Stomach (tissue), 8 donors: ENCODE measurements at regions not wholly inside any gene's neighbourhood (a gene's known extent, or its start where the extent isn't known, plus 50 kb on each side); places are given as distances from the start of the nearest gene placed in this dataset.

Source experiments
- DNase-seq, 2 donors: peaks; one replicate each; pipeline versions ENCODE4 v3.0.0 to v3.0.0-alpha.2; 2013 to 2019
- H3K27ac ChIP-seq, 5 donors: fragments of 200-600 bp in 4 of 5; sonication (generic) in 4 of 5; one replicate each; pipeline ENCODE4 v1.5.1; 2013 to 2019; ENCODE audit warnings: mild to moderate bottlenecking in 1 of 5, moderate library complexity in 1 of 5
- H3K27me3 ChIP-seq, 3 donors: fragments of 200-600 bp; sonication (generic); one replicate each; pipeline ENCODE4 v1.5.1; 2017 to 2019; ENCODE audit warnings: mixed run types in 1 of 3
- H3K36me3 ChIP-seq, 4 donors: fragments of 200-600 bp; sonication (generic); 1 replicate in 3 of 4; 2 replicates in 1 of 4; pipeline ENCODE4 v1.5.1; 2016 to 2019
- H3K4me1 ChIP-seq, 4 donors: fragments of 200-600 bp; sonication (generic); one replicate each; pipeline ENCODE4 v1.5.1; 2016 to 2019
- H3K4me3 ChIP-seq, 4 donors: fragments of 200-600 bp; sonication (generic) in 3 of 4; one replicate each; pipeline ENCODE4 v1.5.1; 2016 to 2019; ENCODE audit warnings: mild to moderate bottlenecking in 1 of 4
- H3K9me3 ChIP-seq, 4 donors: fragments of 200-600 bp; sonication (generic); one replicate each; pipeline ENCODE4 v1.5.1; 2016 to 2019
- EP300 ChIP-seq: sonication (generic); formaldehyde crosslinking; IDR thresholded peaks from one replicate; pipeline ENCODE4 v1.6.1; 2017; ENCODE audit warnings: antibody characterized with exemption
- POLR2A ChIP-seq, 4 donors: fragments of 450-650 bp; IDR thresholded peaks; one replicate each; pipeline ENCODE4 v1.6.1; 2016; ENCODE audit warnings: antibody characterized with exemption in 4 of 4, control low read depth in 2 of 4, mild to moderate bottlenecking in 1 of 4, moderate library complexity in 1 of 4
- POLR2AphosphoS5 ChIP-seq, 3 donors: sonication (generic); formaldehyde crosslinking; IDR thresholded peaks; one replicate each; pipeline ENCODE4 v1.6.1; 2016; ENCODE audit warnings: antibody characterized with exemption in 3 of 3
- WGBS, 5 donors: extraction: QIAGEN DNeasy Blood & Tissue Kit in 3 of 5; methylation state at CpG; one replicate each; pipeline versions ENCODE4 v1.1.5 to v1.1.7; 2013 to 2018; 5-methylcytosine and 5-hydroxymethylcytosine counted together
- intact Hi-C: fragments of 100-400 bp; cut with DNase I; formaldehyde crosslinking; loops from one replicate; pipeline ENCODE4 v1.15.1; 2023; ENCODE audit warnings: low total_unique reads
- TF ChIP-seq, protein P1 (sequence below), 7 experiments: fragments of 450-650 bp in 4 of 7; fragments of 200-600 bp in 3 of 7; sonication (generic) in 3 of 7; IDR thresholded peaks; one replicate each; pipeline ENCODE4 v1.5.1; 2016 to 2019; ENCODE audit warnings: antibody characterized with exemption in 7 of 7, control low read depth in 2 of 7, mild to moderate bottlenecking in 1 of 7
- donor health status: healthy with polysubstance abuse.
- donor health status: Bipolar disorder and iron deficiency.
- donor health status: healthy.

DNA sequence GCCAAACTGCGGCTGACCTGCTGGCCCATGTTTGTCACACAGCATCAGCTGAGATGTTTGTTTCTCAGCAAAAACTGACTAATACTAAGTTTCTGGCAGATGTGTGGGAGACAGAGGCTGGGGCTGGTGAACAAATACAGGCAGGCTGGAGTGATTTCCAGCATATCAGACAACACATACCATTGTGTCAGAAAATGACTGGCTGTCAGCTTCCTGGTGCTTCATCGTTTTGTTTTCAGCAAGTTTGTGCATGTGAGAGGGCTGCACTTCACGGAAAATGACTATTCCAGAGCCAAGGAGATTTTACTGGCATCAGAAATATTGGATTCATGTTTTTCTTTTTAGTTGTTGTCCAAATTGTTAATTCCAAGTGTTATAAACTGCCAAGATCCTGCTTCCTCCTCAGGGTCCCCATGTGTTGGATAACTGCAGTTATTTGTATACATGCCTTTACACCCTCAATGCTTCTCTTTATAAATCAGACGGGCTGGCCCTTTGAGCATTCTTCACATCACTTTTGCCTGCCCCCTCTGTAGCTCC is 145.7 kb downstream of the GALC start:
- Histone ChIP-seq H3K36me3 (no peaks in the 10 kb centered on the region), H3K9me3 (no peaks in the 10 kb centered on the region), H3K4me3 (no peak overlapping the region), H3K27me3 (no peaks in the 10 kb centered on the region), H3K4me1 (no peaks in the 10 kb centered on the region), H3K27ac (no peak overlapping the region)
- WGBS, 5 donors: 46 to 75% (median 66%) methylated on average over 4 of the region's 4 CpGs
- peak in 1 of 2 donors; percentile 5 for DNase-seq
- no peak for TF ChIP-seq POLR2AphosphoS5 (IDR thresholded peaks at IDR 0.05)
- no peak for TF ChIP-seq EP300
- no peak for TF ChIP-seq POLR2A (IDR thresholded peaks at IDR 0.05)
- intact Hi-C loops: no loop called here

DNA sequence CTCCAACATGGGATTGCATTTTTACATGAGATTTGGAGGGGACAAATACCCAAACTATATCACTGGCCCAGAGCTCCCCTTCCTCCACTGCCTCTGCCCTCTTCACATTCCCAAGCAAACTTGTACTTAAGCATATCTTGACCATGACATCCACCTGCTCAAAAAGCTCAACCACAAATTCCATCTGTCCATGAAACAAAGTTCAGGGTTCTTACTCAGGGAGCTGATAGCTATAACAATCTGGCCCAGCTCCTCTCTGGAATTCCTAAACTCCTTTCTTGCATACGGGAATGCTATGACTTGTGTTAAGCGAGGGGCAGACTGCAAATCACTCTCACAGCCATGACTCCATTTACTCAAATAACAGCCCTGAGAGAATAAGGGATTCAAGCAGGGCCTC is 152.1 kb downstream of the GALC start:
- 76 to 91% (median 87%) methylated on average over 2 of the region's 2 CpGs for WGBS, 5 donors
- Histone ChIP-seq H3K9me3 (no peaks in the 10 kb centered on the region), H3K4me1 (no peaks in the 10 kb centered on the region), H3K36me3 (no peaks in the 10 kb centered on the region), H3K27me3 (no peaks in the 10 kb centered on the region), H3K27ac (no peak overlapping the region), H3K4me3 (no peak overlapping the region)
- intact Hi-C loops: no loop called here
- TF ChIP-seq POLR2A (IDR thresholded peaks at IDR 0.05) (no peak), EP300 (no peak), POLR2AphosphoS5 (IDR thresholded peaks at IDR 0.05) (no peak)
- TF ChIP-seq, protein P1, sequence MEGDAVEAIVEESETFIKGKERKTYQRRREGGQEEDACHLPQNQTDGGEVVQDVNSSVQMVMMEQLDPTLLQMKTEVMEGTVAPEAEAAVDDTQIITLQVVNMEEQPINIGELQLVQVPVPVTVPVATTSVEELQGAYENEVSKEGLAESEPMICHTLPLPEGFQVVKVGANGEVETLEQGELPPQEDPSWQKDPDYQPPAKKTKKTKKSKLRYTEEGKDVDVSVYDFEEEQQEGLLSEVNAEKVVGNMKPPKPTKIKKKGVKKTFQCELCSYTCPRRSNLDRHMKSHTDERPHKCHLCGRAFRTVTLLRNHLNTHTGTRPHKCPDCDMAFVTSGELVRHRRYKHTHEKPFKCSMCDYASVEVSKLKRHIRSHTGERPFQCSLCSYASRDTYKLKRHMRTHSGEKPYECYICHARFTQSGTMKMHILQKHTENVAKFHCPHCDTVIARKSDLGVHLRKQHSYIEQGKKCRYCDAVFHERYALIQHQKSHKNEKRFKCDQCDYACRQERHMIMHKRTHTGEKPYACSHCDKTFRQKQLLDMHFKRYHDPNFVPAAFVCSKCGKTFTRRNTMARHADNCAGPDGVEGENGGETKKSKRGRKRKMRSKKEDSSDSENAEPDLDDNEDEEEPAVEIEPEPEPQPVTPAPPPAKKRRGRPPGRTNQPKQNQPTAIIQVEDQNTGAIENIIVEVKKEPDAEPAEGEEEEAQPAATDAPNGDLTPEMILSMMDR (IDR thresholded peaks at IDR 0.05): no peak
- no peak for DNase-seq

DNA sequence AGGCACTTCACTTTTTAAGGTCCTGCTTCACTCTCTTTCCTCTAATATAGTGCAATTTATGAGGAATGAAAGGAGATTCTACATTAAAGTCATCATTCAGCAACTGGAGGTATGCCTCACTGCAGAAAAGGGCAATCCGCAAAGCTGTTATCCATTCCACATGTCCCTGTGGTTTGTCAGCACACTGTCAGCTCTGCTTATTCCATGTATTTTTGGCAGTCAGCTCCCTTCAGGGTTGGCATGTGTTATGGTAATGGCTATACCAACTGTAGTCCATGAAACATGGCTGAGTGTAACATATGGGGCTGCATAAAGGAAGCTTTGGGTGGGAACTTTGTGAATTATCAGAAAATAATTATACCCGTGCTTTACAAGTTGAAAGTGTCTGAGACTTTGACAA is 154.1 kb downstream of the GALC start:
- Histone ChIP-seq H3K4me1 (no peaks in the 10 kb centered on the region), H3K27me3 (no peaks in the 10 kb centered on the region), H3K4me3 (no peak overlapping the region), H3K27ac (no peak overlapping the region), H3K36me3 (no peaks in the 10 kb centered on the region), H3K9me3 (no peaks in the 10 kb centered on the region)
- intact Hi-C loops: no loop called here
- 79 to 90% (median 84%) methylated on average over 2 of the region's 2 CpGs for whole genome bisulfite sequencing, 5 donors
- DNase-seq: no peak
- TF ChIP-seq, protein P1 (IDR thresholded peaks at IDR 0.05): no peak
- TF ChIP-seq POLR2AphosphoS5 (IDR thresholded peaks at IDR 0.05) (no peak), EP300 (no peak), POLR2A (IDR thresholded peaks at IDR 0.05) (no peak)

DNA sequence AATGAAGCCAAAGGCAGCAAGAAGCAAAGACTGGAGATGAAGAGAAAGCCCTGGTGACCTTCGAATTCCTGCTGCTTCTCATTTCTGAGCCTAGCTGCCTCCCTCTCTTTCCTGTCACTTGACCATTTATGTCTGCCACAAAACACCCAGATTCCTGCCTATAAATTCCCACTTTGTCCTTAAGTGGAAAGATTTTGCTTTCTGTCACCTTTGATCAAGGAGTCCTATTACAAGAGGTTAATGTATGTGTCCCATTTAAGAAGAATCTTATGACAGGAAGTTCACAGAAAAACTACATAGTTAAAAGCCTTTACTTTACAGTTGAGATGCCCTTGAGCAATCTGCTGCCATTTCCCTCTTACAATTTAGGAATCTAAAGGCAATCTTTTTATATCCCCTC is 155.7 kb downstream of the GALC start:
- H3K27ac ChIP-seq: no peak overlapping the region
- intact Hi-C loops: no loop called here
- no peak overlapping the region for H3K4me3 ChIP-seq
- H3K4me1 ChIP-seq: no peaks in the 10 kb centered on the region
- H3K27me3 ChIP-seq: no peaks in the 10 kb centered on the region
- no peak for DNase-seq
- 59 to 86% (median 80%) methylated on average over 1 of the region's 1 CpG for WGBS, 5 donors
- TF ChIP-seq, protein P1 (IDR thresholded peaks at IDR 0.05): no peak
- TF ChIP-seq EP300 (no peak), POLR2AphosphoS5 (IDR thresholded peaks at IDR 0.05) (no peak), POLR2A (IDR thresholded peaks at IDR 0.05) (no peak)
- H3K9me3 ChIP-seq: no peaks in the 10 kb centered on the region
- no peaks in the 10 kb centered on the region for H3K36me3 ChIP-seq

DNA sequence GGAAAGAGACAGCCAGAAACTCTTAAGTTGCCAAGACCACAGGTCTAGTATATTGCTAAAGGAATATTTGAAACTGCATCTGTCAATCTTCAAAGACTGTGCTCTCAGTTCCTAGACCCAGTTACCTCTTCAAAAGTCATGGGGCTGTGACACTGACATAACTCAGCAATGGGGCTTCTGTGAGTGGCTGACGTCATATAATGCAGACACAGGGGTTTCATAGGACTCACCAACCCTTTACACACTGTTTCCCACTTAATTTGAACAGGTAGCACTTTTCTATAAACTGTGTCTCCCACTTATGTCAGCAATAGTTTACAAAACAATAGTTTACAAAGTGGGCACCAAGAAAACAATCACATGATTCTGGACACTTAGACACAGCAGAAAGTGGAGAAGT is 158.4 kb downstream of the GALC start:
- TF ChIP-seq POLR2AphosphoS5 (IDR thresholded peaks at IDR 0.05) (no peak), POLR2A (IDR thresholded peaks at IDR 0.05) (no peak), EP300 (no peak)
- TF ChIP-seq, protein P1 (IDR thresholded peaks at IDR 0.05): no peak
- 65 to 81% (median 71%) methylated on average over 1 of the region's 1 CpG for WGBS, 5 donors
- H3K27me3 ChIP-seq: no peaks in the 10 kb centered on the region
- intact Hi-C loops: no loop called here
- H3K4me1 ChIP-seq: no peaks in the 10 kb centered on the region
- H3K4me3 ChIP-seq: no peak overlapping the region
- no peak for DNase-seq
- no peaks in the 10 kb centered on the region for H3K36me3 ChIP-seq
- H3K27ac ChIP-seq: no peak overlapping the region
- H3K9me3 ChIP-seq: no peaks in the 10 kb centered on the region
